ENCODE measurements at regions not wholly inside any gene's neighbourhood (a gene's known extent, or its start where the extent isn't known, plus 50 kb on each side); places are given as distances from the start of the nearest gene placed in this dataset.

DNA sequence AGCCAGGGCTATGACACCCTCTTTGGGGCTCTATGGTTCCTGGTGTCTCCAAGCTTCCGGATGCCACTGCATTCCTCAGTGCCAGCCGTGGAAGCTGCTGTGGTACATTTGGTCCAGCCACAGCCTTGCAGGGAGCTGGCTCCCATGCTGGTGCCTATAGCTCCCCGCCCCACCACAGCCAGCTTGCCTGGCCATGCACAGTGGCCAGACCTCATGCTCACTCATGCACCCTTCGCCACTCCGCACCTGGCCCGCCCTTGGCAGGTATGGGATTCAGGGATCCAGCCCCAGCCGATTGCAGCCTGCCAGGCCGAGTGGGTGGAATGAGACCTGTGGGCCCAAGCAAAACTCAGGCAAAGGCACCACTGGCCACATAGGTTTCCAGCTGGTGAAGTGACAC, 354.8 kb downstream of the GRIA2 start:
- DNase-seq = peak in 2 of 10 donors; percentile 44 to 77
- intact Hi-C loops (cut with DNase I) = no loop called here

DNA sequence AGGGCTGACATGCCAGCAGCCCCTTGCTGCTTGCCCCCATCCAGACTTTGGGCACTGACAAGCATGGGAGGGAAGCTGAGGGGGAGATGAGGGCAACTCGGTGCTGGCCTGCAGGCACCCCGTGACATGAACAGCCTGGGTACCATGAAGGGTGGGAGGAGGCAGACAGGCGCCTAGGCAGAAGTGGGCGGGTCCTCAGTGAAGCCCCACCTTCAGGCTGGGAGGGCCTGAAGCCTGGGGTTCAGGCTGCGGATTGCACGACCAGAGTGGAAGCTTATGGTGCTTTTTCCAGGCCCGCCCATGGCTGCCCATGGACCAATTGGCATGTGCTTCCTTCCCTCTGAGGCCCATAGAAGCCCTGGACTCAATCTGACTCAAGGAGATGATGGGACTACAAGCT, 354.1 kb downstream of the GRIA2 start:
- DNase-seq = peak in 1 of 10 donors; percentile 43
- intact Hi-C loops (cut with DNase I) = no loop called here

DNA sequence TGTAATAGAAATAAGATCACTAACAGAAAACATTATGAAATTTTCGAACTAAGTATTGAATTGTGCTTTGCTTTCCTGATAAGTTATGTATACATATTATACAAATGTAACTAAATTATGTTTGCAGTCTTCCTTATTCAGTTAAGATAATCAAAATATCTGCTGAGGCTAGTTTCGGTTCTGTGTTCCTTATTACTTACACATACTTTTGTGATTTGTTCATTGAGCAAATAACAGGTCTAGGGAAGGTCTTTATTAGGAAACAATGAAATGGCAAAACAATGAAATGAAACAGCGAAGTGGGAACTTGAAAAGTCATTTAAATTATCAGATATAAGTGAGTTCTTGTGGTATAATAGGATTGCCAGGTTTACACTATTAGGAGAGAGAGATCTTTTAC, 352.4 kb downstream of the GRIA2 start:
- DNase-seq = no peak
- intact Hi-C loops (cut with DNase I) = no loop called here

DNA sequence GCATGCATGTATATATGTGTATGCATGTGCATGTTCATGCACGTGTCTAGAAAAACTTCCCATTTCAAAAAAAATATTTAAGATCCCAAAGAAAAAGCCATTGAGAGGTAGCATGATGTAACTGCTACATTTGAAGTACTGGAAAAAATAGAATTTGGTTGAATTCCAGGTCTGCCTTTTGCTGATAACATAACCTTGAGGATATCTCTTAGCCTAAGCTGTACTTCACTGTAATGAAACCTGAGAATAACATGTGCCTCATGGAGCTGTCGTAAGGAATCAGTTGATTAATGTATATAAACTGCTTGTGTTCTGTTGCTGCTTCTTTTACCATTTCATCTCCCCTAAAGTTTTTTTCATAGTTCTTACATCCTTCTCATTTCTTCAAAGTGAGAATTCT, 351.8 kb downstream of the GRIA2 start:
- intact Hi-C loops (cut with DNase I) = no loop called here
- no peak for DNase-seq

DNA sequence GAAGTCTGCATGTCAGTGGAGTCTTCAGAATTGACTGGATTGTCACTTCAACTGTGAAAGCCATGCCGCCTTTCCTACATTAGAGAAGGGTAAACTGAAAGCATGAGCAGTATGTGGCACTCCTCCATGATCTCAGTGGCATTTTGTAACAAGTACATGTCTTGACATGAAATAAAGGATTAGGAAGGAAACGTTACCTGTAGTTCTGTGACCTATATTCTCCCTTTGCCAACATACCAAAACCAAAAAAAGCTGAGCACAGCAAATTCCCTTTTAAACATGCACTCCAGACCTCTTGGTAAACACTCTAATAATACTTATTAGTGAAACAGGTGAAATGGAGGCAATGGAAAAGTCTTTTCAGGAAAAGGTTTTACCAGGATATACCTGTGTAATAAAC, 344.2 kb downstream of the GRIA2 start:
- no peak for DNase-seq
- intact Hi-C loops (cut with DNase I) = no loop called here

DNA sequence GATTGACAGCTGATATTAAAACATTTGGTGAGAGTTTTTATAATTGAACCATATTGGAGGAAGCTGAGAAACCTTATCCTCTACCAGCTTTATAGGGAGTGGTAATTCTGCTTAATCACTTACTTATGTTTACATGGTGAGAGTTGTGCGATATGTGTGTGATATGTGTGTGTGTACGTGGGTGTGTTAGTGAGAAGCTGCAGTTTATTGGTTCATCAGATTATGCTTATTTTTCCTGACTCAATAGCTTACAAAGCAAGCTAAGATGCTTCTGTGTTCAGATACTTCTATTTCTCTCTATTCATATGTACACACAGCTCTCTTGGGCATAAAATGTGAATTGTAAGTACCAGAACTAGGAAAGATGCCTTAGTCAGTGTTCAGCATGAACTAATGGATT, 343.7 kb downstream of the GRIA2 start:
- intact Hi-C loops (cut with DNase I) = no loop called here
- no peak for DNase-seq

DNA sequence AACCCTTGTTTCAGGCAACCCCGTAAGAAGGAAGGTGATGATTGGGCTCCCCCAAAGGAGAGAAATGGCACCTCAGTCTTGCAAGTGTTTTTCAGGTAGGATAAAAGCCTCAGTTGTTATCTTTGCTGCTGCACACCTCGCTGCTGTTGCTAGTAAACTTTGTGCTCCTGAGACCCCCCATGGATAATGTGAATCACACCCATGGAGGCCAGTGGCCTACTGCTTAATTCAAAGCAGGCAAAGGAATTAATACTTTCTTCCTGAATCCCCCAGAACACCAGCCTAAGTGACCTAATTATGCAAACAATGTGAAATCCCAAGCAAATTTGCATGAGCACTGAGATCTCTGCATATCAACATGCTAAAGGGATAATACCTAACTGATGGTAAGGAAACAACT, 337.5 kb downstream of the GRIA2 start:
- no peak for DNase-seq
- intact Hi-C loops (cut with DNase I) = no loop called here

DNA sequence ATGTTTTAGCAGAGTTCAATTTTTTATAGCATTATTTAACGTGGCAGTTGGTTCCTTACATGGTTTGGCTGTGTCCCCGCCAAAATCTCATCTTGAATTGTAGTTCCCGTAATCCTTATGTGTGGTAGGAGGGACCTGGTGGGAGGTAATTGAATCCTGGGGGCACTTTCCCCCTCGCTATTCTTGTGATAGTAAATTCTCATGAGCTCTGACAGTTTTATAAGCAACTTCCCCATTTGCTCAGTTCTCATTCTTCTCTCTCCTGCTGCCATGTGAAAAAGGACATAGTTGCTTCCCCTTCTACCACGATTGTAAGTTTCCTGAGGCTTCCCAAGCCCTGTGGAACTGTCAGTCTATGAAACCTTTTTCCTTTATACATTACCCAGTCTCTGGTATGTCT, 329.5 kb downstream of the GRIA2 start:
- no peak for DNase-seq
- intact Hi-C loops (cut with DNase I) = no loop called here

DNA sequence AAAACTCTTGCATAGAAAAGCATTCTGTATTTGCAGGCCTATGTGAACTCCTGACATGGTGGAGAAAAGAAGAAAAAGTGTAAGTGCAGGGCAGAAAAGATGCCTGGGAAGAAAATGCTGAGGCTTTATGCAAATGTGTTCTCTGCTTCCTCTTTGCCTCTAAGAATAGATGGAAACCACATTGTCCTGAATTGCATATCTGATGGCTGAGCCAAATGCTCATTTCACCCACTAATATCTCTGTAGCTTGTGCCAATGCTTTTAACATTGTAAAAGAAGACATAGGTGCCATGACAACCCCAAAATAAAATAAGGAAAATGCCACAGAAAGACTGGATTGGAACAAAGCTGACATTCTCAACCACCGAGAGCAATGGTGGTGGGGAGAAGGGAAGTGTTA, 307.4 kb downstream of the GRIA2 start:
- intact Hi-C loops (cut with DNase I) = no loop called here
- DNase-seq = no peak

DNA sequence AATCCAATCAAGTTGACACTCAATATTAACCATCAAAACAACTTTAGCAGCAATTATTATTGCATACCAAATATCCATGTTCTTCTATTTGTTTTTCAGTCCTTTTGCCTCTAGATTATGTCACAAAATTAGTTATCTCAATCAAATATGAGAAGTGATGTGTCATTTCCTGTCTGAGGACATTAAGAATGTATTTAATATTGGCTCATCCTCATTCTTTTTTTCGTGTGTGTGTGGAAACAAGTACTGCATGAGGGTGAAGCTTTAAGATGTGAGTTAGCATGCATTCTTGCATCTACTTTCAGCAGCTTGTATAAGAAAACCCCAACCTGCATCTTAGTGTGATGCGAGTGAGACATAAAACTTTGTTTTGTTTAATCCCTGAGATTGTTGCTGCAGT, 301.4 kb downstream of the GRIA2 start:
- intact Hi-C loops (cut with DNase I) = no loop called here
- DNase-seq = no peak

DNA sequence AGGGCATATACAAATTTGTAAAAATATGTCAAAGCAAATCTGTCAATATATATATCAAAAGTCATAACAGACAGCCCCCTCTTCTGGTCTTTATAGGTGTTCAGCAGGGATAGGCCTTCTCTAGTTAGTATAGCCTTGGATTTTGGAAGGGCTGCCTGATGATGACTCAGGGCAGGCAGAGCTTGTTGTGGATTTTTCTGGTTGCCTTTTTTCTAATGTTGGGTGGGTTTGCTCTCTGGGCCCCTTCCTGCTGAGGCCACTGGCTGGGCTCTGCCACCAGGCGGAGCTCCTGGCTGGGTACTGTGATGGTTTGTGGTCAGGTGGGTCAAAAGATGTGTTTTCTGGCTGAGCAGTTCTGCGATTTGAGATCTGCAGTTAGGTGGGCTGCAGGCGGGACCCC, 294.2 kb downstream of the GRIA2 start:
- no peak for DNase-seq
- intact Hi-C loops (cut with DNase I) = loop anchor here (10.0 kb wide), 1 partner anchor 460 kb away; no protein-coding TSS in a partner anchor

DNA sequence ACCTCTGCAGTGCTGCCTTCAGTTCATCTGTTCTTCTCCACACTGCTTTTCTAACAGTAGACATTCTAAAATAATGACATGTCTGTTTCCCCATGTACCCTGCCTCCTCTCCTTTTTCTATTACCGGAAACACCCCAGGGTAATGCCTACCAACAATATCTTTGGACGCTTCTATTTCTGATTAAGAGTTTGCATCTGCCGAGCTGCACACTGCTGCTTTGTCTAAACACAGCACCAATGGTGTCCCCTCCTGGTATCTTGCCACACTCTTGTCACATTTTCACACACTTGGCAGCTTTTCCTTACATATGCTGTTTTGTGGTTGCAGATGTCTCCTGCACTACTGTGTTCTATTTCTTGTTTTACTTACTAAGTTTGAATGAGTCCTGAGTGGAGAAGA, 288.8 kb downstream of the GRIA2 start:
- peak in 1 of 10 donors; percentile 8 for DNase-seq
- intact Hi-C loops (cut with DNase I) = no loop called here

DNA sequence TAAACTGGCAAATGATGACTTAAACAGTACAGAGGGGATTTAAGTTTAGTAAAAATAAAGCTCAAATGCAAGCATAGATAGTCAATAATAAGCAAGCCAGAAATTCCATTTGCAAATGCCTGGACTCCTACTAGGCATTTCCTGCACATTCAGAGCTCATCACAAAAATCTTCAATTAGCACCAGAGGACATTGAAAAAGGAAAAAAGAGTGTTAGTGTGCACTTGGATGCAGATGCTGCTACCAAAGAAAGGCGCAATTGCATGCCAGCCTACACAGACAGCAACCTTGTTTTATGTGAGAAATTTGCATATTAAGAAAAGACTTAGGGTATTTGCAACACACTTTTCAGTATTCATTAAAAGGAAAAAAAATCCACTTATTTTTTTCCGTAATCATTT, 282.1 kb downstream of the GRIA2 start:
- no peak for DNase-seq
- intact Hi-C loops (cut with DNase I) = no loop called here

DNA sequence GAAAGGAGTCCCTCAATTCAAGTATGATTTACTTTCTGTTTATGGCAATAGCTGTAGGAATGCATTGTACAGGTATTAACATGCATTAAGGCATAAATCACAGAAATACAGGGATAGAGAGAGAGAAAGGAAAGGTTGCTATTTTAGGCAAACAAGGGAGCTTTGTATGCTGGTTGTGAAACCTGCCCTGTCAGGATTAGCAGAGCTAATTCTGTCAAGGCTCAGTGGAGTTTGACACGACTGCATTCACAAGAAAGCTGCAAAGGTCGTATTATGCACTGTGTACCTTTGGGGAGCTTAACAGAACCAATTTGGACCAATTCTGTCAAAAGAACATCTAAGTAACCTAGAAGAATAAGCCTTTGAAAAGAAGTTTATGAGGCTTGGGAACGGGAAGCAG, 239.3 kb downstream of the GRIA2 start:
- intact Hi-C loops (cut with DNase I) = no loop called here

DNA sequence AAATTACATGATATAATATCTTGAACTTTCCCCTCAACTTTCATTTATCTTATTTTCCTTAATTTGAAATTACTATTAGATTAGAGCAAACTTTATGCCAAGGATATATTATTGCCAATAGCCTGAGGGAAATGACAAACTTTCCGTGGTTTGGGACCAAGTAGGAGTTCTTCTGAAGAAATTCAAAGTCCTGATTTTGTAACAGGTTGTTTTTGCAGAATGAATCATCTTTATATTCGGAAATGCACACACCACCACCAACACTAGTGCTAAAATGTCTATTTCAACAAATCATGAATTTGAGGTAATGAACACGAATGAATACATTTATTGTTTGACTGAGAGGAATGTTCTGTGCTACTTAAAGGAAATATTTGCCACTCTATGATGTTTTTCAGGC, 226.7 kb downstream of the GRIA2 start:
- intact Hi-C loops (cut with DNase I) = no loop called here
- no peak for DNase-seq

More for the DNA sequence above, 239.3 kb downstream of the GRIA2 start:
- no peak for DNase-seq

DNA sequence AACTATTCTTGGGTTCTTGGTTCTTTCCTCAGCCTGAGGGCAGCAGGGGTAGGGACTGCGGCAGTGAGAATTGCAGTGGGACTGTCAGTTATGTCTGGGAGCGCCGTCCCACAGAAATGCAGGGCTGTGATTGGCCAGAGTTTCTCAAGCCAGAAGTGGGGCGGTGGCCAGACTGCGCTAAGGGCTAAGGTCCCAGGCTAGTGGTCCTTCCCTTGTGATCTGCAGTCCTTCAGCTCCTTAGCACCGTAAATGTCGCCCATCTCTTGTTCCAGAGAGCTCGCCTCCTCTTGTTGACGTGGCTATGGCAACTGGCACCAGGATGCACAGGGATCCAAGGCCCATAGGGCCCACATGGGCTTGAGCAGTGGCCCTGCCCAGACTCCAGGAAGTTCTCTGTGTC, 223.5 kb downstream of the GRIA2 start:
- DNase-seq = peak in 1 of 10 donors; percentile 45
- intact Hi-C loops (cut with DNase I) = no loop called here

DNA sequence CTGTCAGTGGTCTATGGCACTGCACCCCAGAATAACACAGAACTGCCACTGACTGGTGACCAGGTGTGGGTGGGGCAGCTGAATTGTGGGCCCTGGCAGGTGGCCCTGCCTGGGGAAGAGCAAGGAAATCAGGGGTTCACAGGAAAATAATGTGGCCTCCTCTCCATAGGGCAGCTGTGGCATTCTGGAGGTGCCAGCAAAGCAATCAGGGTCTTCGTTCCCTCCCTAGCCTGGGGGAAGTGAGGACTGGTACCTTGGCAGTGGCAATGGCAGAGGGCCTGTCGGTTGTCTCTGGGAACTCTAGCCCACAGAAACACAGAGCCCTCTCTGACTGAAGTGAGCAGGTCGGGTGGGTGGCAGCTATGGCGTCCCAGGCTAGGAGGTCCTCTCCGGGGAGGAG, 223.0 kb downstream of the GRIA2 start:
- peak in 1 of 10 donors; percentile 70 for DNase-seq

DNA sequence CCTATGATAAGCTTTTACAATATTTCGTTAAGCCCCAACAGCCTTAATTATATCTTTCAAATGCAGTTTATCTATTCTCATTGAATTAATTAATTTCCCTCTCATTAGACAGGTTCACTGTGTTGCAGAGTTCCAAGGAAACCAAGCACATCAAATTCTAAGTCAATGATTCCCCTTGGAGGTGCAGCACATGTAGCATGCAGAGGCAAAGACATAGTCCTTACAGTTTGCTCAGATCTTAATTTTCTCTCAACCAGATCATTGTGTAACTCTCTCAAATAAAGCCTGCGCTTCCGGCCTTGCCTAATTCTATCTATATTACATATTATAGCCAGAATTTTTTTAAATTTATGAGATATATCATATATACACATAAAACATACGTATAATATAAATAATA, 205.4 kb downstream of the GRIA2 start:
- intact Hi-C loops (cut with DNase I) = no loop called here
- no peak for DNase-seq

More for the DNA sequence above, 223.0 kb downstream of the GRIA2 start:
- intact Hi-C loops (cut with DNase I) = no loop called here

DNA sequence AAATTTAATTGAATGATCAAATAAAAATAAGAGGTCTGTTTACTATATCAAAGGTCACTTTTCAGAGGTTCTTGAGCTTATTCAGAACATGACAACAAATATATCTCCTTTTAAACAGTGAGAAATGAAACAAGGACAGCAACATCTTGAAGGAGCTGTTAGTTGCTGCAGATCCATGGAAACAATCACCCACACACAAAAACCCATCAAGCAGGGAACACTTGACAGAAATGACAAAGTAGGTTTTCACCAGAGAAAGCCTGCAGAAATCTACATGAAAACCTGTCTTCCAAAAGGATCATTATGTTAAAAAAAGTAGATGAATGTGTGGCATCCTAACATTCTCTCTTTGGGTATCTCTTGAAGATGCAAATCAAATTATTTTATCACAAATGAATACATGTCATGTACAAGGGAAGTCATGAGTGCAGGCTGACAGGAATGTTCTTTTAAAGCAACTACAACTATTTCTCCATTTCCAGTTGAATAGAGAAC, 203.0 kb downstream of the GRIA2 start:
- DNase-seq = no peak
- intact Hi-C loops (cut with DNase I) = no loop called here

DNA sequence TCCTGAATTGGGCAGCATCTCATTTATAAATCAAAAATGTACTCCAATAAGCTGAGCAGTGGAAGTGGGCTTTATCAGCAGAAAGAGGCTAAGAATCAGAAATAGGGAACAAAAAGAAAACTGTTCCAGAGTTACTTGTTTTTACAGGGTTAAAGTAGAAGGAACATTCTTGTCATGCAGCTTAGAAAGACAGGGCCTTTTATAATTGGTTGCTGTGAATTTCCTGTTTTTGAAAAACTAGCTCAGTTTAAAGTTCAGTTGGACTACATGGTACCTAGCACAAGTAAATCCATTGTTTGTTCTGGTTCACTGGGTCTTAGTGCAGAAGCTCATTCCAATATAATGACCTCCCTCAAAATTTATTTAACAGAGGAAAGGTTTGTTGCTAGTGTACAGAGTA, 200.8 kb downstream of the GRIA2 start:
- intact Hi-C loops (cut with DNase I) = no loop called here
- DNase-seq = no peak

All from posterior cingulate gyrus (tissue), 11 donors.